ENCODE measurements at regions not wholly inside any gene's neighbourhood (a gene's known extent, or its start where the extent isn't known, plus 50 kb on each side); places are given as distances from the start of the nearest gene placed in this dataset.

GRCh38 chr15:70167155-70167554, 69.4 kb upstream of the TLE3 start:
- DNase-seq: no peak

GRCh38 chr15:70166506-70167087, 68.9 kb upstream of the TLE3 start:
- DNase-seq: no peak

GRCh38 chr15:70165716-70166284, 68.1 kb upstream of the TLE3 start:
- peak; percentile 57 for DNase-seq

- no peak for DNase-seq
Measured at GRCh38 chr15:70164910-70165715, 67.4 kb upstream of the TLE3 start.

GRCh38 chr15:70164156-70164900, 66.6 kb upstream of the TLE3 start:
- no peak for DNase-seq

GRCh38 chr15:70160803-70161565, 63.3 kb upstream of the TLE3 start:
- no peak for DNase-seq

GRCh38 chr15:70160267-70160666, 62.5 kb upstream of the TLE3 start:
- no peak for DNase-seq

GRCh38 chr15:70159713-70160009, 61.9 kb upstream of the TLE3 start:
- DNase-seq: no peak

GRCh38 chr15:70159001-70159712, 61.4 kb upstream of the TLE3 start:
- DNase-seq: no peak

GRCh38 chr15:70158309-70159000, 60.7 kb upstream of the TLE3 start:
- DNase-seq: no peak

- peak; percentile 65 for DNase-seq
Measured at GRCh38 chr15:70156671-70157271, 59.1 kb upstream of the TLE3 start.

- DNase-seq: no peak
Measured at GRCh38 chr15:70154718-70155347, 57.1 kb upstream of the TLE3 start.

GRCh38 chr15:70153921-70154717, 56.4 kb upstream of the TLE3 start:
- DNase-seq: no peak

GRCh38 chr15:70152070-70152480, 54.4 kb upstream of the TLE3 start:
- peak; percentile 40 for DNase-seq

GRCh38 chr15:70151462-70151861, 53.7 kb upstream of the TLE3 start:
- DNase-seq: no peak

GRCh38 chr15:70151003-70151402, 53.3 kb upstream of the TLE3 start:
- DNase-seq: no peak

- no peak for DNase-seq
Measured at GRCh38 chr15:70150405-70150747, 52.7 kb upstream of the TLE3 start.

GRCh38 chr15:70149667-70150404, 52.1 kb upstream of the TLE3 start:
- peak; percentile 71 for DNase-seq

GRCh38 chr15:70147778-70148177, 50.1 kb upstream of the TLE3 start:
- DNase-seq: no peak
